ENCODE measurements at regions not wholly inside any gene's neighbourhood (a gene's known extent, or its start where the extent isn't known, plus 50 kb on each side); places are given as distances from the start of the nearest gene placed in this dataset.

DNA sequence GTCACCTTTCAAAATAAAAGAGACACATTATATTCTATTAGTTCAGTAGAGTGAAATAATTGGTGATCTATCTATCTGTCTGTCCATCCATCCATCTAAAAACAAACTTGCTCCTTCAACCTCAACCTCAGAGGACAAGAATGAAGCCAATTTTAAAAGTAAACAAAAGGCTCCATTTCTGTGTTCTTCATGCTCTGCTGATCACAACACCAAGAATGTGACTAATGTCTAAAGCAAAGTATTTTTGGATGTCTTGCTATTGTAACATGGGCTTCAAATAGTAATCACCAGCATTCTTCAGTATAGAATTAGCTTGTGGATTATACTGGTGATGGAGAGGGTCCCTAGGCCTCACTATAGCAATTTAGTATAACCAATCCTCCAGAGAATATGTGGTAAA, 1304.4 kb downstream of the MAT2B start:
- TF ChIP-seq POLR2A (IDR thresholded peaks at IDR 0.05) (no peak), POLR2AphosphoS5 (IDR thresholded peaks at IDR 0.05) (no peak)
- TF ChIP-seq, protein P1, sequence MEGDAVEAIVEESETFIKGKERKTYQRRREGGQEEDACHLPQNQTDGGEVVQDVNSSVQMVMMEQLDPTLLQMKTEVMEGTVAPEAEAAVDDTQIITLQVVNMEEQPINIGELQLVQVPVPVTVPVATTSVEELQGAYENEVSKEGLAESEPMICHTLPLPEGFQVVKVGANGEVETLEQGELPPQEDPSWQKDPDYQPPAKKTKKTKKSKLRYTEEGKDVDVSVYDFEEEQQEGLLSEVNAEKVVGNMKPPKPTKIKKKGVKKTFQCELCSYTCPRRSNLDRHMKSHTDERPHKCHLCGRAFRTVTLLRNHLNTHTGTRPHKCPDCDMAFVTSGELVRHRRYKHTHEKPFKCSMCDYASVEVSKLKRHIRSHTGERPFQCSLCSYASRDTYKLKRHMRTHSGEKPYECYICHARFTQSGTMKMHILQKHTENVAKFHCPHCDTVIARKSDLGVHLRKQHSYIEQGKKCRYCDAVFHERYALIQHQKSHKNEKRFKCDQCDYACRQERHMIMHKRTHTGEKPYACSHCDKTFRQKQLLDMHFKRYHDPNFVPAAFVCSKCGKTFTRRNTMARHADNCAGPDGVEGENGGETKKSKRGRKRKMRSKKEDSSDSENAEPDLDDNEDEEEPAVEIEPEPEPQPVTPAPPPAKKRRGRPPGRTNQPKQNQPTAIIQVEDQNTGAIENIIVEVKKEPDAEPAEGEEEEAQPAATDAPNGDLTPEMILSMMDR (IDR thresholded peaks at IDR 0.05 in 8 of 11, conservative IDR thresholded peaks at IDR 0.05 in 3 of 11), result no peak
- intact Hi-C loops (cut with DNase I; ENCODE audit: low total_unique reads), result no loop called here
- H3K4me1 ChIP-seq, result no peaks in the 10 kb centered on the region

DNA sequence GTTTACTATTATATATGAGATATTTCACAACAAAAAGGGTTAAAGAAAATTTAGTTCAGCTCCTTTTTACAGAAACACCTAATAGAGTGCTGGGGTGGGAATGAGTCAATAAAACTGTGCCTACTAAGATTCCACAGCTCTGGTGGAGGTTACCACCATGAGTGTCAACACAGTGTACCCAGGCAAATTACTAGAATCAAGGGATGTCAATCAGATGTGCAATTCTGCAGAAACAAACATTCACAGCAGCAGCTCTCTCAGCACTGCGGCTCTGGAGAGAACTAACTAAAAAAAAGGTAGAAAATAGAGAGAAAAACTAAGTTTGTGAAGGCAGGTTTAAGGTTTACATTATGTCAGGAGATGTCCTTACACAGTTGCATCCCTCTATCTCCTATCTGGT, 1313.0 kb downstream of the MAT2B start:
- DNase-seq, result no peak
- intact Hi-C loops (cut with DNase I; ENCODE audit: low total_unique reads), result no loop called here
- H3K4me3 ChIP-seq, result no peak overlapping the region
- H3K27ac ChIP-seq, result no peak overlapping the region
- no peaks in the 10 kb centered on the region for H3K4me1 ChIP-seq
- no peaks in the 10 kb centered on the region for H3K9me3 ChIP-seq
- WGBS, 5 donors, result 37 to 77% (median 52%) methylated on average over 1 of the region's 1 CpG
- TF ChIP-seq, protein P1 (IDR thresholded peaks at IDR 0.05 in 8 of 11, conservative IDR thresholded peaks at IDR 0.05 in 3 of 11), result no peak
- TF ChIP-seq POLR2A (IDR thresholded peaks at IDR 0.05) (no peak), POLR2AphosphoS5 (IDR thresholded peaks at IDR 0.05) (no peak)
- H3K36me3 ChIP-seq, result no peaks in the 10 kb centered on the region
- no peaks in the 10 kb centered on the region for H3K27me3 ChIP-seq (replicated peaks in 1 of 7)

More for the DNA sequence above, 1304.4 kb downstream of the MAT2B start:
- Histone ChIP-seq H3K36me3 (no peaks in the 10 kb centered on the region), H3K27me3 (replicated peaks in 1 of 7) (no peaks in the 10 kb centered on the region), H3K4me3 (no peak overlapping the region), H3K9me3 (no peaks in the 10 kb centered on the region), H3K27ac (no peak overlapping the region)
- no peak for DNase-seq

DNA sequence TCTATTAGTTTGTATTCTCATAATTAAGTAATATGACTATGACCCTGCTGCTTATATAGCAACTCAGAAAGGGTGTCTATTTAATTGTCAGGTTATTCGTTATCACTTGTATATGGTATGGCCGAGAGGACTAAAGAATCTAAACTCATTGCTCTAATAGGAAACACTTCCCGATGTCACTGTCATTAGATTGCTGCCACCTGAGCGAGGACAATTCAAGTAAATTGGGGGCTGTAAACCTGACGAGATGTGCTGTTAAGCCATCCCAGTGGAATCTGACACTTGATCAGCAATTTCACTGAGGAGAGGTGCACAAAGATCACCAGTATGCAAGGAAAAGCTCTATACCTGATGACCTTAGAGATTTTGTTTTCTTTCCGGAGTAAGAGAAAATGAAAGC, 1319.3 kb downstream of the MAT2B start:
- TF ChIP-seq, protein P1 (IDR thresholded peaks at IDR 0.05 in 8 of 11, conservative IDR thresholded peaks at IDR 0.05 in 3 of 11), result no peak
- TF ChIP-seq POLR2AphosphoS5 (IDR thresholded peaks at IDR 0.05), result no peak
- Histone ChIP-seq H3K9me3 (no peaks in the 10 kb centered on the region), H3K4me3 (peak overlapping the region in 1 of 8 donors; percentile 41), H3K27me3 (replicated peaks in 1 of 7) (no peaks in the 10 kb centered on the region), H3K4me1 (no peaks in the 10 kb centered on the region), H3K27ac (no peak overlapping the region), H3K36me3 (no peaks in the 10 kb centered on the region)
- 62 to 75% (median 68%) methylated on average over 6 of the region's 6 CpGs for WGBS, 5 donors
- intact Hi-C loops (cut with DNase I; ENCODE audit: low total_unique reads), result no loop called here
- no peak for DNase-seq

DNA sequence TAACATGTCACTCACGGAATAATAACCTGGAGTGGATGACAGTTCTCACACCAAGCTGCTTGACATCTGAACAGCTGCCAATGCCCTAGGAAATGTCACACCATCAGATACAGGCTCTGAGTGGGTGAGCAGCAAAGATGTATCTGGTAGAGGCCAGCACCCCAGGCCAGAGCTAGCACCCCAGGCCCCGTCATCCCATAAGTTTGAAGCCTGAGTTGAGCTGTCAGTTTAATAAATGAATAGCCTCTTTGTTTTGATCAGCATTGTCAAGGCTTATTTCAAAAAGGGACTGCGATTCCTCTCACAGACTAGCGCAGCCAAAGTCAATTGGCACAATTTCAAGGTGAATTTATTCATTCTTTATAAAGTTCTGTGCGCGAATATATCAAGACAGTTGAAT, 1327.1 kb downstream of the MAT2B start:
- H3K27me3 ChIP-seq (replicated peaks in 1 of 7), result no peaks in the 10 kb centered on the region
- no peak overlapping the region for H3K4me3 ChIP-seq
- no peaks in the 10 kb centered on the region for H3K36me3 ChIP-seq
- TF ChIP-seq POLR2A (IDR thresholded peaks at IDR 0.05) (no peak), POLR2AphosphoS5 (IDR thresholded peaks at IDR 0.05) (no peak)
- TF ChIP-seq, protein P1 (IDR thresholded peaks at IDR 0.05 in 8 of 11, conservative IDR thresholded peaks at IDR 0.05 in 3 of 11), result no peak
- 65 to 87% (median 77%) methylated on average over 6 of the region's 6 CpGs for WGBS, 5 donors
- DNase-seq, result no peak
- H3K27ac ChIP-seq, result no peak overlapping the region
- no peaks in the 10 kb centered on the region for H3K4me1 ChIP-seq
- intact Hi-C loops (cut with DNase I; ENCODE audit: low total_unique reads), result no loop called here
- no peaks in the 10 kb centered on the region for H3K9me3 ChIP-seq
